ENCODE measurements at regions not wholly inside any gene's neighbourhood (a gene's known extent, or its start where the extent isn't known, plus 50 kb on each side); places are given as distances from the start of the nearest gene placed in this dataset.

DNA sequence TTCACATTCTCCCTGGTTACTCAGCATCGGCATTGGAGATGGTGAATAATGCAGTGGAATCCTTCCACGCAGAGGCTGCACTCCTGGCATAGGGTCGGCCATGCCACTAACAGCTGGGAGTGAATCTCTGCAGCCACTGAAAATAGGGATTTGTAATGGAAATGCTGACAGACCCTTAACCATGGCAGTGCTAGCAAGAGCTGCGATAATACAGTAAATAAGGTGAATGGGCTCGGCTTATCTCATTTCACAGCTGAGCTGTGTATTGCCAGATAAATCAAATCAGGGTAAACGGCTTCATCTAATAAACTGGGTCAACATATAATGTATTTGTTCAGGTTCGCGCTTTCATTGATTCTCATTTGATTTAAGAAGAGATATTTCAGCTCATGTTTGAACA, 156.8 kb downstream of the SLC35B3 start:
- no peak for TF ChIP-seq POLR2AphosphoS5 (IDR thresholded peaks at IDR 0.05; ENCODE audit: low read depth, low read length)
- TF ChIP-seq TAF1 (IDR thresholded peaks at IDR 0.05; ENCODE audit: borderline replicate concordance, insufficient read depth, low read length): no peak

Measured in PFSK-1 (cell line).